Midbrain (tissue), 1 donor: ENCODE measurements at regions not wholly inside any gene's neighbourhood (a gene's known extent, or its start where the extent isn't known, plus 50 kb on each side); places are given as distances from the start of the nearest gene placed in this dataset.
"Not testable (repeated sequence)": the region's sequence is repeated elsewhere in the genome, so short reads cannot be mapped to it uniquely, and the experiment has no call there.

Experiments
- DNase-seq: peaks from one replicate; lab custom pipeline; 2025; lab: John Stamatoyannopoulos, UW

DNA sequence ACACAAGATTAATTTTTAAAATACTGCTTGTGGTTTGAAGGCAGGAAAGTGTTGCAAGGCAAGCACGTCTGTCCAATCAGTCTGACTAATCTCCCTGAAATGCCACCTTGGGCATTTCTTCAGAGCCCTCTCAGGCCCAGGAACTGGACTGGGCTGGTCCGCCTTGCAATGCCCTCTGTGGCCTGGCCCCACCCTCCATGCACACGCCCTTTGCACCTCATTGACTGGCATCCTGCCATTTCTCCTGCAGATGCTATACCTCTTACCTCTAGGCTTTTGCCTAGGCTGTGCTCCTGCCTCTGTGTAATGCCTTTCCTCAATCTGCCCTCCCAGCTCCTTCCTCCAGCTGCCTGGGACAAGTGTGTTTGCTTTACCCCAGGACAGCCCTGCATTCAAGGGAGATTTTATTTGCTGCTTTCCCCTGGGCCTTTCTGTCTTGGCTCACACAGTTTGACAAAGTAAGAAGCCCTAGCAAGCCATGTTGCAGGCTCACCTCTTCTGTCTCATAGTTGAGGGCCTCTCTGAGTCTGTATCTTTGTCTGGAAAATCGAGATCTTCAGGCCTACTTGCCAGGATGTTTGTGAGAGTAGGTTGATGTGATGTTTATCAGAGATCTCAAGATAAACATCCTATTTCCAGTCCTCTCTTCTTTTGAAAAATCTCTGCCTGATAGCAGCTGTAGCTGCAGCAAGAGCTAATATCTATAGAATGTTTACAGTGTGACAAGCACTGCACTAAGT lies 149.2 kb upstream of the JUN start:
- no peak for DNase-seq

DNA sequence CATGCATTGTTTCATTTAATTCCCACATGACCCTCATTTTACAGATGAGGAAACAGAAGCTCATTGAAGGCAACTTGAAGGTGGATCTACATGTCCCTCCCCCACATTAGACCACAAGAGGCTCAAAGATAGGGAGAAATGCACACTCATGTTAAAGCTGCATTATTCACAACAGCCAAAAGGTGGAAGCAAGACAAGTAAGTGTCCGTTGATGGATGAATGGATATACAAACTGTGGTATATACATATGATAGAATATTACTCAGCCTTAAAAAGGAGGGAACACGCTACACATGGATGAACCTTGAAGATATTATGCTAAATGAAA lies 149.7 kb upstream of the JUN start:
- DNase-seq, result no peak

DNA sequence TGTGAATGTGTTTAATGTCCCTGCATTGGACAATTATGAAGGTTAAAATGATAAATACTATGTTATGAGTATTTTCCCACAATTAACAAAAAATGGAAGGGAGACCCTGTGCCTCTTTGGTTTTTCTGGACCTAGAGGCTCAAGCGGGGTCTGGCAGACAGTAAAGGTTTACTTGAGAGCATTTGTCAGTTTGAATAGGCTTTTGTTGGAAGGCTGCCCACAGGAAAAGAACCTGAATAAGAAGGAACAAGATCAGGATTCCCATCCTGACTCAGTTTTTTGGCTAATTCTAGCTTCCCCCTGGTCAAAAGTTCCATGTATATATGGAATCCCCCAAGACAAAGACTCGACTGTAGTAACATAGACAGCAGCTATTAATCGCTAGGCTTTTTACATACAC lies 150.9 kb upstream of the JUN start:
- DNase-seq, result no peak

DNA sequence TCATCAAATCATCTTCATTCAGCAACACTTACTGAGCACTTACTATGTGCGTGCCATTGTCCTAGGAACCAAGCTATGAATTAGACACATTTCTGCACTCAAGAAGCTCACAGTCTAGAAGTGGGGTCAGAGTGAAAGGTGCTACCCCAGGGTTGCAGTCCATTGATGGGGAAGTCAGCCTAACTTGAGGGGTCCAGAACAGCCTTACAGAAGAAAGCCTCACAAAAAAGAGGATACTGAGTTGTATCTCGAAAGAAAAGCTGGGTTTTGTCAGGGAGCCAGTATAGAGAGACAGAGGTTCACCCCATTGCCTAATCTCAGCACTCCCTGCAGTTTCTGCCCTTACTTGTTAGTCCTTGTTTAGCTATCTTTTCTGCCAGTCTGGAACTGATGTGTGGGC lies 153.1 kb upstream of the JUN start:
- no peak for DNase-seq

DNA sequence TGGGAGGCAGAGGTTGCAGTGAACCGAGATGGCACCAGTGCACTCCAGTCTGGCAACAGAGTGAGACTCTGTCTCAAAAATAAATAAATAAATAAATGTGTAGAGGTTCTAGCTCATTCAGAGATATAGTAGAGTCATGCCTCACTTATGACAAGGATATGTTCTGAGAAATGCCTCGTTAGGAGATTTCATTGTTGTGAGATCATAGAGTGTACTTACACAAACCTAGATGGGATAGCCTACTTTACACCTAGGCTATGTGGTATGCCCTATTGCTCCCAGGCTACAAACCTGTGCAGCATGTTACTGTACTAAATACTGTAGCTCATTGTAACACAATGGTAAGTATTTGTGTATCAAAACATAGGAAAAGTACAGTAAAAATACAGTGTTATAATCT lies 155.3 kb upstream of the JUN start:
- no peak for DNase-seq

DNA sequence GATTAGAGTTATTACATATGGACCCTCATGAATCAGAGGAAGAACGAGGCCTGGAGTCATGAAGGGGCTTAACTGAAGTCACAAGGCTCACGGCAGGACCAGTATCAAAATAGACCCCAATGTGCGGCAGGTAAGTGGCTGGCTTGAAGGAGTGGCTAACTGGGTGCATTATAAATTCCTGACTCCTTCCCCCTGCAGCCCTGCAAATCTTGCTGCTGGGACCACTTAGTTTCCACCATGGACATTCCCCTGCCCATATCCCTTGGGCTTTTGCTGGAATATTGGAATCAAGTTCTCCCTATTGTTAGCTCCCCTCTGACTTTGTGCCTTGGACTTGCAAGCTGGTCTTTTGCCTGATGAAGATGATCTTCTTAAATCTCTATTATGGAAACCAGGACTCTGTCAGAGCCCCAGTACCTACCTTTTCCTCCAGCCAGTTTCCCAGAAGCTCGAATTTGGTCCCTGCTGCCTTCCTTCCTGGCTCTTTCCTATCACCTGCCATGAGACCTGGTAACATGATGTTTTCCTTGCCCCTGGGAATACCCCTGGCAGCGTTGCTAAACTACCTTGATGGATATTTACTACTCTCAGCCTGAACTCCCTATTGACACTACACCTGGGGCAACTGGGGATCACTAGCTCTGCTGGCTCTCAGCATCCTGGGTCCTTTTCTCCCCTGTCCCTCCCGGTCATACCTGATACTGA lies 156.0 kb upstream of the JUN start:
- no peak for DNase-seq

DNA sequence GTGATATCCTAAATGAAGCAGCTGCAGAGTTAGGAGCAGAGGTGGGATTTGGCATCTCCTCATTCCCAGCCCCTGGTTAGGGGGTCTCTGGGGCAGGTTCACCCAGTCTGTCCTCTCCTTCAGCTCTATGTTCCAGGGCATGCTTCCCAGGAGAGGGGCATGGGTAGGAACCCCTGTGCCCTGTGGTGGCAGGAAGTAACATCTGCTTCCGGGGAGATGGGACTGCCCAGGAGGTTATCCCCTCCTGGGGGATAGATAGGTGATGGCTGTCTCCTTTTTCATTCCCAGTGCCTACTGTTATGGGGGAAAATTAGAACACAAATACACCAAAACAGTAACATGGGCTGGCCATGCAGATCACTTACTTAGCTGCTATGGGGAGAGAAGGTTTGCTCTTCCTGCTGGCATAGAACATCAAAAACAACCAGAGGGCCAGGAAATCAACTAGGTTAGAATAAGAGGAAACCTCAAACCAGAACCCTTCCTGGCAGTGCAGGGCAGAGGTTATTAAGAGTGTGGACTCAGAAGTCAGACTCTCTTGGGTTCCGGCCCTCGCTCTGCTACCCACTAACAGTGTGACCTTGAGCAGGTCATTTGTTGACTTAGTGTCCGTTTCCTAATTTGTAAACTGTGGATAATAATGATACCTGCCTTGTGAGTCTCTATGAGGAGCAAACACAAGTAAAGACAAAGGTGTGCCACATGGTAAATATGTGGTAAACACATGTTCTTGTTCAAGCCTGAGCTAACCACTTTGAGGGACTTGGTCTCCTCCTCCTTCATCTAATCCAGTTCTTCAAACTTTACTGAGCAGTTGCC lies 157.8 kb upstream of the JUN start:
- DNase-seq, result no peak

DNA sequence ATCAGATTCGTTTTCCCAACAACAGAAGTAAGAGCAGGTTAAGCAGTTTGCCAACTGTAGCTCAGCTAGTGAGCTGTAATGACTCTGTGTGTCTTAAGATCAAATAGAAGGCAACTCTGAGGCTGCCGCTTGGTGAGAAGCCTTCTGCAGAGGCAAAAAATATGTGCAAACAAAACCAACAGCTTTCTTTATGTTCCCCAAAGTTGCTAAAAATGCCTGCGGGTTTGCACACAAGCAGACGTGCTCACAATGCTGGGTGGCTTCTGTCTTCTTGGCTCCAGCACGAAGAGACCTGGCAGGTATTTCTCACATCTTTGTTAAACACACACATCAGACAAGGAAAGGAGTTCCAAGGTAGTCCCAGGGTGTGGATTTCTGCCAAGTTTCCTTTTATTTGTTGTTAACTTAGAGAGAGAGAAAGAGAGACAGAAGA lies 158.9 kb upstream of the JUN start:
- no peak for DNase-seq

DNA sequence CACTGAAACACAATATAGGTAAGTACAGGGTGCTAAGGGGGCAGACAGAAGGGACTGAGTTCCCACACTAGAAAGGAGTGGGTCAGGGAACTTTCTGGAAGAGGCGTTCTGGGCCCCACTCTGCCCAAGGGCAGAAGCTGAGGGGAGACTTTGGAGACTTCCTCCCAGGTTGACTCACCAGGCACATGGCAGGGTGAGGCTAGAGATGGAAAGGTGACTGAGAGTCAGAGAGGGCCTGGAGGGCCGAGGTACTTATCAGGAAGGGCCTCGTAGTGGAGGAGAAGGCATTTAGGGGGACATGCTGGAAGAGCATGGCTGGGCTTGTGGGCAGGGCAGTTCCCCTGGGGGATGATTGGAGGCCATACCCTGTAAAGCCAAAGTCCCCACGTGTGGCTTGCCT lies 159.9 kb upstream of the JUN start:
- DNase-seq, result no peak

DNA sequence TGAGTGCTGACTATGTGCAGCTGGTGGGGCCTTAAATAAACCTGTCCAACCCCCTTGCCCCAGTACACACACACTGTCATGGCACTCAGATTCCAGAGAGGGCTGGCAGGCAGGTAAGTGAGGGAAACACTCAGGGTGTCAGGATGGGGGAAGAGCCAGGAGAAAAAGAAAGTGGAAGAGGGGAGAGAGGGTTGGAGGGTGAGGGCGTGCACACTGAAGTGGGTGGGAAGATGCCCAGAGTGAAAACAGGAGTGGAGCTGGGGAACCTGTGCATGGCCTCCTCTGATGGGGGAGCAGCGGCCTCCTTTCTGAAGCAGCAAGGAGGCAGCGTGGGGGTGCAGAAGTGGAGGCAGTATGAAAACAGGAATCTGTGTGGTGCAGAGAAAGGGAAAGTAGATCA lies 160.6 kb upstream of the JUN start:
- DNase-seq, result no peak

DNA sequence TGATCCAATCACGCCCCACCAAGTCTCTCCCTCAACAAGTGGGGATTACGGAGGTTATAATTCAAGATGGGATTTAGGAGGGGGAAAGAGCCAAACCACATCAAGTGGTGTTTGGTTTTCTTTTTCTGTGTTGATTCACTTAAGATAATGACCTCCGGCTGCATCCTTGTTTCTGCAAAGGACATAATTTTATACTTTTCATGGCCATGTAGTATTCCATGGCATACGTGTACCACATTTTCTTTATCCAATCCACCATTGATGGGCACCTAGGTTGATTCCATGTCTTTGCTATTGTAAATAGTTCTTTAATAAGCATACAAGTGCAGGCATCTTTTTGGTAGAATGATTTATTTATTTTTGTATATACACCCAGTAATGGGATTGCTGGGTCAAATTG lies 162.5 kb upstream of the JUN start:
- no peak for DNase-seq

DNA sequence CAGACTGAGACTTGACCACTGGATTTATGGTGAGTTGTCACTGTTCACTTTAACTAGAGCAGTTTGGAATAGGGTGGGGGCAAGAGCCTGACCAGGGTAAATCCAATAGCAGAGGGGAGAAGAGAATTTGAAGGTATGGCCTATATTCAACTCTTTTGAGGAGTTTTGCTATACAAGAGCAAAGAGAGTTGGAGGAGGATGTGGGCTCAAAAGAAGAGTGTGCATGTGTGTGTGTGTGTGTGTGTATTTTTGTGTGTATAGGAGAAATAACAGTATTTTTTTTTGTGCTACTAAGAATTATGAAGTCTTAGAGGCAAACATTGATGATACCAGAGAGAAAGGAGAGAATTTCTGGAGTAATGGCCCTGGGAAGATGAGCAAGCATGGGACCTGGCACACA lies 164.8 kb upstream of the JUN start:
- no peak for DNase-seq

DNA sequence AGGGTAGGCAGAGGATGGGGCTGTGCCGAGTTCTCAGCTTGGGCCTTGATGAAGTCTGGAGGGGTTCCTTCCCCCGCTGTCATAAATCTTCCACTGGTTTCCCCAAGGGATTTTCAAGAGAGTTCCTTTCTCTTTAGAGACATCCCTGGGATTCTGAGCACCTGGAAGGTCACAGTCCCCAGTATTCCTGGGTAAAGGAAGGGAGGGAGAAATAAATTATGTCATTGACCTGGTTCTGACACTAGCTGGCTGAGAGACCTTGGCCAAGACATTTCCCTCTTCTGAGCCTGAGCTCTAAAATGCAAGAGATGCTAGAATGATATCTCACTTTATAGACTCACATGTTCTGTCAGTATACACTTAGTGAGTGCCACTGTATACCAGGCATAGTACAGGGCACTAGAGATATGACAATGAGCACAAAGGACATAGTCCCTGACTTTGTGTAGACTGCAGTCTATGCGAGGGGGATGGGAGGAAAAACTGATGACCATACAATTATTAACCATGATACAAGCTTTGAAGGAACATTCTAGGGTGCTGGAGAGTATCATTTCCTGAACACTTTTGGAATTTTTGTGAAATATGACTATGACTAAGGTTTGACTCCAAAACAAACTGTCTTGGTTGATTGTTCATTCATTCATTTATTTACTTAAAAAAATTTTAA lies 165.8 kb upstream of the JUN start:
- no peak for DNase-seq

DNA sequence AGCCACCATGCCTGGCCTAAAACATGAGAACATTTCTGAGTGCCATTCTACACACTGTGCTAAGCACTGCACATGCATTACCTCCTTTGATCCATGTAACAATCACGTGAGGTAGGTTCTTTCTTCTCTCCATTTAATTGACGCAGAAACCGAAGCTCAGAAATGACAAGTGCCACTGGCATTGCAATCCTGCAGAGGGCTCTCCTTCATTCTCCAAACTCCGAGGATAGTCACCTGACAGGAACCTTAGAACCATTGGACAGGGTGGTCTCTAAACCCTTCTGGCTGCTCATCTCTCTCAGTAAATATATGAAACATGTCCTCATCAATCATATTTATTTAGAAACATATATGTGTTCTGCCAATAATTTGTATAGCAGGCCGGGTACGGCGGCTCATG lies 167.1 kb upstream of the JUN start:
- no peak for DNase-seq

DNA sequence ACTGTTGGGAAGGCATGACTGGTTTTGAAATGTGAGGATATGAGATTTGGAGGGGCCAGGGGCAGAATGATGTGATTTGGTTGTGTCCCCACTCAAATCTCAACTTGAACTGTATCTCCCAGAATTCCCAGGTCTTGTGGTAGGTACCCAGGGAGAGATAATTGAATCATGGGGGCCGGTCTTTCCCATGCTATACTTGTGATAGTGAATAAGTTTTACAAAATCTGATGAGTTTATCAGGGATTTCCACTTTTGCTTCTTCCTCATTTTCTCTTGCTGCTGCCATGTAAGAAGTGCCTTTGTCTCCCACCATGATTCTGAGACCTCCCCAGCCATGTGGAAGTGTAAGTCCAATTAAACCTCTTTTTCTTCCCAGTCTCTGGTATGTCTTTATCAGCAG lies 170.1 kb upstream of the JUN start:
- DNase-seq, result not testable (repeated sequence)

DNA sequence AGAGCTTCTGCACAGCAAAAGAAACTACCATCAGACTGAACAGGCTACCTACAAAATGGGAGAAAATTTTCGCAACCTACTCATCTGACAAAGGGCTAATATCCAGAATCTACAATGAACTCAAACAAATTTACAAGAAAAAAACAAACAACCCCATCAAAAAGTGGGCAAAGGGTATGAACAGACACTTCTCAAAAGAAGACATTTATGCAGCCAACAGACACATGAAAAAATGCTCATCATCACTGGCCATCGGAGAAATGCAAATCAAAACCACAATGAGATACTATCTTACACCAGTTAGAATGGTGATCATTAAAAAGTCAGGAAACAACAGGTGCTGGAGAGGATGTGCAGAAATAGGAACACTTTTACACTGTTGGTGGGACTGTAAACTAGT lies 179.4 kb upstream of the JUN start:
- DNase-seq, result not testable (repeated sequence)

DNA sequence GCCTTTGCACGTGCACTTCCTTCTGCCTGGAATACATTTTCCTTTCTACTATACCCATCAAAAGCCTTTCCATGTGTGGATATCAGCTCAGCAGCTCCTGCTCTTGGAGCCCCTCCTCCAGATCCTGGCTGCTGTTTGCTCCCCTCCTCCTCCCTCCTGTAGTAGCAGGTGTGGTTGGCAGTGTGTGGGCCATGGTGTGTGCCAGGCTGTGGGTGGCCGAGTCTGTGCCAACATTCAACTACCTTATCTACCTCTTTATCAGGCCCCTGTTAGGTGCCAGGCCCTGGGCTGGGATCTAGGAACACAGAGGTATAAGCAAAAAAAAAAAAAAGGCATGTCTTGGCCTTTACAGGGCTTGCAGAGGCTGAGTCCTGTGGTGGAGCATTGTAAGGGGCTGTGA lies 180.6 kb upstream of the JUN start:
- DNase-seq, result no peak

DNA sequence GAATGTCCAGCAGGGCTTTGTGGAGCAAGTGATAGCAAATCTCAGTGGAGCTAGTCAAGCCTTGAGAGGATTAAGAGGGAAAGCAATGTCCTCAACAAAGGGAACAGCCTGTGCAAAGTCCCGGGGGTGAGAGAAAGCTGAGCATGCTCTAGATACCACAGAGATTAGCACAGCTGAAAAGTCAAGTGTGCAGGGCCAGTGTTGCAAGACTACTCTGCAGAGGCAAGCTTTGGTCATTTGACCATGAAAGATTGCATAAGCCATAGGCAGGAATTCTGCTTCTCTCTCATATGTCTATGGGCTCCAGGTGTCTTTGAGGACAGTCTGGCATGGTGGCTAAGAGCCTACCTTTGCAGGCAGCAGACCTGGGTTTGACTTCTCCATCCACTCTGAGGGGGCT lies 181.0 kb upstream of the JUN start:
- DNase-seq, result no peak

DNA sequence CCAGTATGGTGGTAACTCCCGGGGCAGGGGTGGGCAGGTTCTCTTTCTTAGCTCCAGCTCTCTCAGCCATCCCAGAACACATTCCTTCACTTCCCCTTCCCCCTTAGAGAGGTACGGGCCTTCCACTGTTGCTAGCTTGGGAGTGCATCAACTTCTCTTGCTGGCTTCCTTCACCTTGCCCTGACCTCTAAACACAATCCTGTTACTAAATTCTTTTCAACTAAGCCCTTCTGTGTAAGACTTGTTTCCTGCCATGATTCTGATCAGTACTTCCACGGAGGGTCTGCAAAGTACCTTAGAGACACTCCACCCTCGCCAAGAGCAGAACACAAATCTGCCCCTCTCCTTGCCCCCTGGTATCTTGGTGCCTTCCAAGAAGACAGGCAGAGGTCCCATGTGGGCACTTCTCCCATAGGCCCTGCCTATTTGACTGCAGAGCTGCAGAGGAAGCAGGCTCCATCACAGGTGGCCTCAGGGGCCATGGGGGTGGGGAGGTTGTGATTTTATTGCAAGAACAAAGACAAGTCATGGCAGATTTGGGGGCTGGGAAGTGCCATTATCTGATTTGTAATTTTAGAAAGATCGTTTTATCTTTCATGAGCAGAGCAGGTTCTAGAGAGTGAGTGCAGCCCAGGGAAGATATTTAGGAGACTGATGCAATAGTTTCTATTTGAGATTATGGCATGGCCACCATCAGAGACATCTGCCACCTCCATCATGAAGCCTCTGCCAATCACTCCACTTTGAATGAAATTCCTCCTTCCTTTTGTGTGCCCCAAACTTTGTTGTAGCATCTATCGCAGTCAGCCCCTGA lies 182.5 kb upstream of the JUN start:
- no peak for DNase-seq

DNA sequence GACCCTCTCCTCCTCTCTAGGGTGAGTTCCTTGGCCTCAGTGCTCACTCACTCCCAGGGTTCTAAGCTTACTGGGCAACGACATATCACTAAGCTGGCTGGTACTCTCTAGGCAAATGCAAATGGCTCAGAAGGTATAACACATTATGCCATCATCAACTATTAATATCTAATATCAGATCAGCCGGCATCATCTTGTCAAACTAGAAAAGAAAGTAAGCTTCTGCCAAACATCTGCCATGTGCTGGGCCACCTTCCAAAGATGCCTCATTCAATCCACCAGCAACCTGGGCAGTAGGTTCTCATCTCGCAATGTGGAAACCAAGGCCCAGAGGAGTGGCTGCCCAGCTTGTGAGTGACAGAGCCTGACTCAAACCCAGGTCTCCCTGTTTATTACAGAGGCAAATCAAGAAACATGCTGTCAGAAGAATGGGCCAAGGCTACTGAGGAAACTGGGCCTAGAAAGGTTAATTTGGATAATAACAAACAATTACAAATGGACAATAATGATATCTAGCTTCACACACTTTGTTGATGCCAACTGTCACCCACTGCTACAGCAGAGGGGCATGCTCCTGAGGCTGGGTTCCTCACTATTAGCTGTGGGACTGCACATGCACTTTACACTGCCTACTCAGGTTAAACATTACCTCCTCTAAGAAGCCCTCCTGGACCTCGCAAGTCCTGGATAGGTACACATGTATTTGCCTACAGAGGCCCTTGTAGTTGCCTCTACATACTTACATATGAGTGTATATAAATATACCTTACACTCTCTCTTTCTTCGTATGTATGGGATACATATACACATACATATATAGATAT lies 183.3 kb upstream of the JUN start:
- DNase-seq, result no peak
